GM12878 (cell line): ENCODE measurements at regions not wholly inside any gene's neighbourhood (a gene's known extent, or its start where the extent isn't known, plus 50 kb on each side); places are given as distances from the start of the nearest gene placed in this dataset.

Source experiments
- ATAC-seq: fragments of 200-7000 bp; cut with Tn5 transposase; 3 replicates; pipeline ENCODE4 v1.9.1; 2020; ENCODE audit warnings: mild to moderate bottlenecking, moderate library complexity
- BruUV-seq: library from RNA; stranded (reverse); fragments of 400-500 nt; replicated peaks from 2 replicates; lab custom pipeline; 2021; lab: Mats Ljungman, UMichigan
- CTCF ChIA-PET: fragments of 300-600 bp; sonication (Branson Sonifier 250); formaldehyde crosslinking; extraction: SDS; loops from one replicate; lab custom pipeline; 2021; ENCODE audit warnings: inconsistent platforms; lab: Yijun Ruan, JAX
- POLR2A ChIA-PET: fragments of 350-600 bp; formaldehyde crosslinking; extraction: SDS; loops from one replicate; lab custom pipeline; 2021; ENCODE audit warnings: inconsistent platforms; lab: Charles Lee
- RAD21 ChIA-PET: fragments of 300-600 bp; sonication (Branson Sonifier 250); formaldehyde crosslinking; loops from one replicate; lab custom pipeline; 2023; ENCODE audit warnings: antibody characterized with exemption; ENCODE audit not compliant: unreplicated experiment; lab: Charles Lee
- SMC1A ChIA-PET: fragments of 300-600 bp; sonication (Branson Sonifier 250); formaldehyde crosslinking; loops from one replicate; lab custom pipeline; 2023; ENCODE audit not compliant: unreplicated experiment, uncharacterized antibody; lab: Charles Lee
- DNase-seq: peaks from one replicate; pipeline ENCODE4 v3.0.0-alpha.2; 2011; ENCODE audit warnings: low read depth, low spot score
- FAIRE-seq: peaks from 3 replicates; lab custom pipeline; 2011; peaks lifted over from hg19 to GRCh38; lab: Jason Lieb, UNC
- H2AFZ ChIP-seq: 2 replicates; pipeline ENCODE4 v1.6.0; 2011; ENCODE audit warnings: low read depth, low read length, control low read depth; ENCODE audit not compliant: control insufficient read depth
- H3K27ac ChIP-seq: 2 replicates; pipeline ENCODE4 v1.5.1; 2011; ENCODE audit warnings: control low read depth; ENCODE audit not compliant: control insufficient read depth, insufficient read depth
- H3K27me3 ChIP-seq, 2 experiments: replicated peaks in 1 of 2; 2 replicates each; pipeline versions ENCODE4 v1.6.0 to v1.6.1; 2011; ENCODE audit warnings: low read length in 1 of 2; ENCODE audit not compliant: control insufficient read depth in 2 of 2, insufficient read depth in 2 of 2
- H3K36me3 ChIP-seq, 2 experiments: 2 replicates each; pipeline ENCODE4 v1.5.1; 2011; ENCODE audit warnings: low read length in 1 of 2; ENCODE audit not compliant: control insufficient read depth in 2 of 2, insufficient read depth in 2 of 2
- H3K4me1 ChIP-seq: 2 replicates; pipeline ENCODE4 v1.6.1; 2011; ENCODE audit warnings: mild to moderate bottlenecking, low read length, moderate library complexity, mixed read lengths; ENCODE audit not compliant: control insufficient read depth, insufficient read depth
- H3K4me2 ChIP-seq: 2 replicates; pipeline ENCODE4 v1.6.0; 2011; ENCODE audit warnings: control low read depth; ENCODE audit not compliant: control insufficient read depth, insufficient read depth
- H3K4me3 ChIP-seq: fragments of 200-600 bp; sonication (generic); 2 replicates; pipeline ENCODE4 v1.5.1; 2016
- H3K79me2 ChIP-seq: 2 replicates; pipeline ENCODE4 v1.6.0; 2011; ENCODE audit warnings: low read length; ENCODE audit not compliant: control insufficient read depth, insufficient read depth
- H3K9ac ChIP-seq: 2 replicates; pipeline ENCODE4 v1.8.0; 2011; ENCODE audit warnings: low read length, control low read depth, mixed read lengths; ENCODE audit not compliant: control insufficient read depth, insufficient read depth
- H3K9me3 ChIP-seq: replicated peaks from 3 replicates; pipeline ENCODE4 v1.5.1; 2011; ENCODE audit warnings: mild to moderate bottlenecking, low read length; ENCODE audit not compliant: control insufficient read depth, insufficient read depth
- H4K20me1 ChIP-seq: 2 replicates; pipeline ENCODE4 v1.6.0; 2011; ENCODE audit not compliant: control insufficient read depth, insufficient read depth
- BRCA1 ChIP-seq: IDR thresholded peaks from 2 replicates; pipeline ENCODE4 v1.6.1; 2011; ENCODE audit warnings: low read depth, low read length, improper control_type of control experiment
- CHD2 ChIP-seq: IDR thresholded peaks from 2 replicates; pipeline ENCODE4 v1.6.1; 2011; ENCODE audit warnings: low read depth, low read length, improper control_type of control experiment, borderline replicate concordance
- CHD4 ChIP-seq: fragments of 200-600 bp; sonication (generic); IDR thresholded peaks from 2 replicates; pipeline ENCODE4 v1.6.1; 2016; ENCODE audit warnings: mild to moderate bottlenecking
- E2F4 ChIP-seq: IDR thresholded peaks from 2 replicates; pipeline ENCODE4 v1.6.1; 2012; ENCODE audit warnings: low read depth, low read length, improper control_type of control experiment
- IRF5 ChIP-seq: fragments of 450-650 bp; IDR thresholded peaks from 2 replicates; pipeline ENCODE4 v1.6.1; 2017; ENCODE audit warnings: borderline replicate concordance
- MTA2 ChIP-seq: fragments of 450-650 bp; IDR thresholded peaks from 2 replicates; pipeline ENCODE4 v1.6.1; 2016; ENCODE audit warnings: low read depth, mild to moderate bottlenecking, moderate library complexity
- MXI1 ChIP-seq: fragments of 150-350 bp; IDR thresholded peaks from 2 replicates; pipeline ENCODE4 v1.6.1; 2011; ENCODE audit warnings: low read depth, mild to moderate bottlenecking, inconsistent platforms, low read length, improper control_type of control experiment
- NBN ChIP-seq: fragments of 450-650 bp; IDR thresholded peaks from 2 replicates; pipeline ENCODE4 v1.6.1; 2016
- NRF1 ChIP-seq: conservative IDR thresholded peaks from 2 replicates; pipeline ENCODE4 v1.6.1; 2011; ENCODE audit warnings: mild to moderate bottlenecking, low read depth, low read length, improper control_type of control experiment
- PML ChIP-seq: IDR thresholded peaks from 2 replicates; pipeline ENCODE4 v1.6.1; 2012; ENCODE audit warnings: low read length, inconsistent platforms
- RELA ChIP-seq: fragments of 450-650 bp; IDR thresholded peaks from 2 replicates; pipeline ENCODE4 v1.8.0; 2014; ENCODE audit warnings: borderline replicate concordance; ENCODE audit not compliant: partially characterized antibody
- RFX5 ChIP-seq: IDR thresholded peaks from 2 replicates; pipeline ENCODE4 v1.6.1; 2011; ENCODE audit warnings: low read depth, low read length, improper control_type of control experiment
- YY1 ChIP-seq: IDR thresholded peaks from 2 replicates; pipeline ENCODE4 v1.6.1; 2011; ENCODE audit warnings: low read depth, mild to moderate bottlenecking, low read length
- ZNF24 ChIP-seq: fragments of 450-650 bp; IDR thresholded peaks from 2 replicates; pipeline ENCODE4 v1.6.1; 2017; ENCODE audit warnings: antibody characterized with exemption, mild to moderate bottlenecking
- ZNF622 ChIP-seq: fragments of 450-650 bp; IDR thresholded peaks from 2 replicates; pipeline ENCODE4 v1.6.1; 2017; ENCODE audit warnings: mild to moderate bottlenecking, inconsistent platforms
- ZNF687 ChIP-seq: fragments of 450-650 bp; IDR thresholded peaks from 2 replicates; pipeline ENCODE4 v1.6.1; 2017; ENCODE audit warnings: mild to moderate bottlenecking, moderate library complexity
- ZSCAN29 ChIP-seq: fragments of 450-650 bp; IDR thresholded peaks from 2 replicates; pipeline ENCODE4 v1.6.1; 2017; ENCODE audit warnings: mild to moderate bottlenecking, moderate library complexity
- WGBS: methylation state at CpG from one replicate; pipeline ENCODE4 v1.1.6; 2016; ENCODE audit warnings: low lambda C conversion rate; ENCODE audit not compliant: insufficient replicate concordance, insufficient coverage; ENCODE audit errors: missing lambda C conversion rate; 5-methylcytosine and 5-hydroxymethylcytosine counted together
- in situ Hi-C: fragments of 300-500 bp; cut with MboI; formaldehyde crosslinking; loops from 9 replicates; pipeline ENCODE4 v1.14.3; 2018; ENCODE audit warnings: mixed read lengths
- intact Hi-C: fragments of 100-400 bp; cut with micrococcal nuclease; formaldehyde crosslinking; loops from one replicate; pipeline ENCODE4 v1.14.2; 2022; ENCODE audit not compliant: unreplicated experiment

GRCh38 chr2:7098816-7099215 lies 181.6 kb downstream of the RNF144A start:
- WGBS = 23% methylated on average over 4 of the region's 4 CpGs

More at GRCh38 chr2:7098816-7099215, 181.6 kb downstream of the RNF144A start:
- intact Hi-C loops (loop anchor here (5.0 to 10.0 kb wide), 4 partner anchors 62 to 1663 kb away; partner anchors contain the start of gene ID2), in situ Hi-C loops (loop anchor here (10.0 kb wide), 1 partner anchor 1586 kb away; the partner anchor contains the start of gene ID2)
- ChIA-PET RAD21 (interaction anchor here (1.6 to 1.8 kb wide), 2 partner anchors 105 to 329 kb away, joined by 5 to 6 read pairs; no protein-coding TSS in a partner anchor), POLR2A (no interaction called here), SMC1A (interaction anchor here (1.0 to 1.9 kb wide), 6 partner anchors 10 to 1589 kb away, joined by 3 to 10 read pairs (median 3); no protein-coding TSS in a partner anchor), CTCF (interaction anchor here (1.1 to 5.9 kb wide), 4 partner anchors 10 to 1662 kb away, joined by 3 to 100 read pairs (median 11); no protein-coding TSS in a partner anchor)
- no peak for FAIRE-seq
- BruUV-seq = no TSS peak
- DNase-seq = no peak
- Histone ChIP-seq H3K9me3 (no peaks in the 10 kb centered on the region; the same call in 2 of the 3 replicates), H3K9ac (no peak overlapping the region), H3K36me3 (no peaks in the 10 kb centered on the region), H3K4me1 (peaks cover 4% of the 10 kb centered on the region; the same call in 1 of the 2 replicates), H3K27ac (no peak overlapping the region), H4K20me1 (no peaks in the 10 kb centered on the region), H2AFZ (no peak overlapping the region), H3K79me2 (no peaks in the 10 kb centered on the region), H3K27me3 (no peaks in the 10 kb centered on the region), H3K4me2 (no peak overlapping the region), H3K4me3 (no peak overlapping the region)
- ATAC-seq = no peak
- TF ChIP-seq MXI1 = no peak
- no peak for TF ChIP-seq ZNF687
- TF ChIP-seq ZNF622 = no peak
- TF ChIP-seq CHD4 = no peak
- no peak for TF ChIP-seq RFX5
- TF ChIP-seq ZNF24 = no peak
- no peak for TF ChIP-seq IRF5
- no peak for TF ChIP-seq NBN
- no peak for TF ChIP-seq ZSCAN29
- TF ChIP-seq BRCA1 = no peak
- no peak for TF ChIP-seq RELA
- no peak for TF ChIP-seq E2F4
- no peak for TF ChIP-seq NRF1
- TF ChIP-seq CHD2 = no peak
- TF ChIP-seq PML = no peak
- TF ChIP-seq YY1 = no peak
- TF ChIP-seq MTA2 = no peak
